ENCODE measurements at regions not wholly inside any gene's neighbourhood (a gene's known extent, or its start where the extent isn't known, plus 50 kb on each side); places are given as distances from the start of the nearest gene placed in this dataset.

- TF ChIP-seq CTCF (IDR thresholded peaks at IDR 0.05) = no peak
- no peak for TF ChIP-seq POLR2A (IDR thresholded peaks at IDR 0.05)
Measured at GRCh38 chr1:5253036-5253435, 598.6 kb downstream of the AJAP1 start.

All from lower leg skin (tissue), 3 donors.